ENCODE measurements at regions not wholly inside any gene's neighbourhood (a gene's known extent, or its start where the extent isn't known, plus 50 kb on each side); places are given as distances from the start of the nearest gene placed in this dataset.

DNA sequence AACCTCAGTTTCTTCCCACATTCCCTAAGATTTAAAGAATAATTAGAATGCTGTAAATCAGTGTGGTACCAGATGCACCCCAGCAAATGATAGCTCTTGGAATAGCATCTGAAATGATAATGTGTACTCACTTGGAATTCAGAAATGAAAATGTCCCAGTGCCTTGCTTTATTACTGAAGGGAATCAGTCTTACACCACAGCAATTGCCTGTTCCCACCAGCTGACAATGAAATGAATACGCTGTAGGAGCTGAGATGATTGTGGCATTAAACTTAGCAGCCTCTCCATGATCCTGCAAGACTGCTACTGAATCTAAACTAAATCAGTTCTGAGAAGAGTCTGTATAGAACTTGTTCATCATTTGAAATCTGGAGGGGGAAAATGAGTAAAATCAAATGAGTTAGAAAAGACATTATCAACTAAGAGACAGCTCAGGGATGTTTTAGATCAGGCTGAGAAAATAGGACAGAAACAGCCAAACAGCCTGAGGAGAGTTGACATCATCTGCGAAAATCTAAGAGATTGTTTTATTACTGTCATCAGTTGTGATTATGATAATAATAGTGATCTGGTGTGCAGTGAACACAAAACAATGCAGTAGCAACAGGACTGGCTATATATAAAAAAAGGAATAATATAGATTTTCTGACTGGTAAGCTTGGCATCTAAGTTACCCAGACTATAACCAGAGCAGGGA, 108.6 kb upstream of the SLC13A1 start:
- Histone ChIP-seq H3K4me1 (ENCODE audit: insufficient read depth) (no peaks in the 10 kb centered on the region), H3F3A (replicated peaks; ENCODE audit: low read depth) (no peaks in the 10 kb centered on the region), H4K20me1 (replicated peaks; ENCODE audit: insufficient read depth) (no peaks in the 10 kb centered on the region), H3K79me2 (replicated peaks; ENCODE audit: insufficient read depth) (no peaks in the 10 kb centered on the region), H2AFZ (peak overlapping the region; percentile 60; the same call in 1 of the 2 replicates), H3K36me3 (ENCODE audit: insufficient read depth) (no peaks in the 10 kb centered on the region), H3K4me3 (no peak overlapping the region), H3K4me2 (no peak overlapping the region), H3K27me3 (ENCODE audit: insufficient read depth) (no peaks in the 10 kb centered on the region), H3K9me2 (ENCODE audit: insufficient read depth) (no peaks in the 10 kb centered on the region), H3K27ac (ENCODE audit: low read depth) (no peak overlapping the region)
- Mint-ChIP-seq H3K36me3 (ENCODE audit: low read depth) (no peaks in the 10 kb centered on the region), H3K27ac (no peak overlapping the region), H3K4me1 (peaks cover 4% of the 10 kb centered on the region; the same call in 1 of the 3 replicates), H3K4me3 (no peak overlapping the region), H3K9me3 (no peaks in the 10 kb centered on the region), H3K27me3 (ENCODE audit: insufficient read depth, low read depth, poor library complexity) (no peaks in the 10 kb centered on the region)
- DNase-seq (ENCODE audit: low spot score) (no peak), ATAC-seq (no peak)
- TF ChIP-seq JUNB (IDR thresholded peaks at IDR 0.05; ENCODE audit: unreplicated experiment) (no peak), ZNF114 (CRISPR knock-in tag; IDR thresholded peaks at IDR 0.05) (no peak), ZNF331 (CRISPR knock-in tag; IDR thresholded peaks at IDR 0.05; ENCODE audit: low read depth) (no peak)

- DNase-seq (ENCODE audit: low spot score) = no peak
- H3K9me3 Mint-ChIP-seq = no peaks in the 10 kb centered on the region
- TF ChIP-seq EZH2 (IDR thresholded peaks at IDR 0.05; ENCODE audit: low read depth, unreplicated experiment) = no peak
- TF ChIP-seq CTCF (conservative IDR thresholded peaks at IDR 0.05; ENCODE audit: low read depth in 2 of 2) = no peak
- TF ChIP-seq STAT1 (IDR thresholded peaks at IDR 0.05; ENCODE audit: unreplicated experiment) = no peak
- no peak for TF ChIP-seq CREB1 (CRISPR knock-in tag; IDR thresholded peaks at IDR 0.05; ENCODE audit: low read depth)
- no peak for TF ChIP-seq JUNB (IDR thresholded peaks at IDR 0.05; ENCODE audit: unreplicated experiment)
- TF ChIP-seq POLR2AphosphoS5 (IDR thresholded peaks at IDR 0.05; ENCODE audit: low read depth) = no peak
- no peak for TF ChIP-seq ETS1 (IDR thresholded peaks at IDR 0.05)
- no peak for TF ChIP-seq EZH2phosphoT487 (IDR thresholded peaks at IDR 0.05; ENCODE audit: unreplicated experiment)
- TF ChIP-seq ZNF331 (CRISPR knock-in tag; IDR thresholded peaks at IDR 0.05; ENCODE audit: low read depth) = no peak
- TF ChIP-seq, protein P1, sequence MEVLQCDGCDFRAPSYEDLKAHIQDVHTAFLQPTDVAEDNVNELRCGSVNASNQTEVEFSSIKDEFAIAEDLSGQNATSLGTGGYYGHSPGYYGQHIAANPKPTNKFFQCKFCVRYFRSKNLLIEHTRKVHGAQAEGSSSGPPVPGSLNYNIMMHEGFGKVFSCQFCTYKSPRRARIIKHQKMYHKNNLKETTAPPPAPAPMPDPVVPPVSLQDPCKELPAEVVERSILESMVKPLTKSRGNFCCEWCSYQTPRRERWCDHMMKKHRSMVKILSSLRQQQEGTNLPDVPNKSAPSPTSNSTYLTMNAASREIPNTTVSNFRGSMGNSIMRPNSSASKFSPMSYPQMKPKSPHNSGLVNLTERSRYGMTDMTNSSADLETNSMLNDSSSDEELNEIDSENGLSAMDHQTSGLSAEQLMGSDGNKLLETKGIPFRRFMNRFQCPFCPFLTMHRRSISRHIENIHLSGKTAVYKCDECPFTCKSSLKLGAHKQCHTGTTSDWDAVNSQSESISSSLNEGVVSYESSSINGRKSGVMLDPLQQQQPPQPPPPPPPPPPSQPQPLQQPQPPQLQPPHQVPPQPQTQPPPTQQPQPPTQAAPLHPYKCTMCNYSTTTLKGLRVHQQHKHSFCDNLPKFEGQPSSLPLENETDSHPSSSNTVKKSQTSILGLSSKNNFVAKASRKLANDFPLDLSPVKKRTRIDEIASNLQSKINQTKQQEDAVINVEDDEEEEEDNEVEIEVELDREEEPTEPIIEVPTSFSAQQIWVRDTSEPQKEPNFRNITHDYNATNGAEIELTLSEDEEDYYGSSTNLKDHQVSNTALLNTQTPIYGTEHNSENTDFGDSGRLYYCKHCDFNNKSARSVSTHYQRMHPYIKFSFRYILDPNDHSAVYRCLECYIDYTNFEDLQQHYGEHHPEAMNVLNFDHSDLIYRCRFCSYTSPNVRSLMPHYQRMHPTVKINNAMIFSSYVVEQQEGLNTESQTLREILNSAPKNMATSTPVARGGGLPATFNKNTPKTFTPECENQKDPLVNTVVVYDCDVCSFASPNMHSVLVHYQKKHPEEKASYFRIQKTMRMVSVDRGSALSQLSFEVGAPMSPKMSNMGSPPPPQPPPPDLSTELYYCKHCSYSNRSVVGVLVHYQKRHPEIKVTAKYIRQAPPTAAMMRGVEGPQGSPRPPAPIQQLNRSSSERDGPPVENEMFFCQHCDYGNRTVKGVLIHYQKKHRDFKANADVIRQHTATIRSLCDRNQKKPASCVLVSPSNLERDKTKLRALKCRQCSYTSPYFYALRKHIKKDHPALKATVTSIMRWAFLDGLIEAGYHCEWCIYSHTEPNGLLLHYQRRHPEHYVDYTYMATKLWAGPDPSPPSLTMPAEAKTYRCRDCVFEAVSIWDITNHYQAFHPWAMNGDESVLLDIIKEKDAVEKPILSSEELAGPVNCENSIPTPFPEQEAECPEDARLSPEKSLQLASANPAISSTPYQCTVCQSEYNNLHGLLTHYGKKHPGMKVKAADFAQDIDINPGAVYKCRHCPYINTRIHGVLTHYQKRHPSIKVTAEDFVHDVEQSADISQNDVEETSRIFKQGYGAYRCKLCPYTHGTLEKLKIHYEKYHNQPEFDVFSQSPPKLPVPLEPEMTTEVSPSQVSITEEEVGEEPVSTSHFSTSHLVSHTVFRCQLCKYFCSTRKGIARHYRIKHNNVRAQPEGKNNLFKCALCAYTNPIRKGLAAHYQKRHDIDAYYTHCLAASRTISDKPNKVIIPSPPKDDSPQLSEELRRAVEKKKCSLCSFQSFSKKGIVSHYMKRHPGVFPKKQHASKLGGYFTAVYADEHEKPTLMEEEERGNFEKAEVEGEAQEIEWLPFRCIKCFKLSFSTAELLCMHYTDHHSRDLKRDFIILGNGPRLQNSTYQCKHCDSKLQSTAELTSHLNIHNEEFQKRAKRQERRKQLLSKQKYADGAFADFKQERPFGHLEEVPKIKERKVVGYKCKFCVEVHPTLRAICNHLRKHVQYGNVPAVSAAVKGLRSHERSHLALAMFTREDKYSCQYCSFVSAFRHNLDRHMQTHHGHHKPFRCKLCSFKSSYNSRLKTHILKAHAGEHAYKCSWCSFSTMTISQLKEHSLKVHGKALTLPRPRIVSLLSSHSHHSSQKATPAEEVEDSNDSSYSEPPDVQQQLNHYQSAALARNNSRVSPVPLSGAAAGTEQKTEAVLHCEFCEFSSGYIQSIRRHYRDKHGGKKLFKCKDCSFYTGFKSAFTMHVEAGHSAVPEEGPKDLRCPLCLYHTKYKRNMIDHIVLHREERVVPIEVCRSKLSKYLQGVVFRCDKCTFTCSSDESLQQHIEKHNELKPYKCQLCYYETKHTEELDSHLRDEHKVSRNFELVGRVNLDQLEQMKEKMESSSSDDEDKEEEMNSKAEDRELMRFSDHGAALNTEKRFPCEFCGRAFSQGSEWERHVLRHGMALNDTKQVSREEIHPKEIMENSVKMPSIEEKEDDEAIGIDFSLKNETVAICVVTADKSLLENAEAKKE (CRISPR knock-in tag; IDR thresholded peaks at IDR 0.05) = no peak
- TF ChIP-seq ZNF114 (CRISPR knock-in tag; IDR thresholded peaks at IDR 0.05) = no peak
Observed at GRCh38 chr7:123305840-123306375, 106.1 kb upstream of the SLC13A1 start.

More at GRCh38 chr7:123305840-123306375, 106.1 kb upstream of the SLC13A1 start:
- Mint-ChIP-seq H3K27me3 (ENCODE audit: insufficient read depth, low read depth, poor library complexity) (no peaks in the 10 kb centered on the region), H3K36me3 (ENCODE audit: low read depth) (no peaks in the 10 kb centered on the region), H3K4me1 (peaks cover 4% of the 10 kb centered on the region; the same call in 1 of the 3 replicates), H3K4me3 (no peak overlapping the region), H3K27ac (no peak overlapping the region)
- H3K27ac ChIP-seq (ENCODE audit: low read depth) = no peak overlapping the region
- no peaks in the 10 kb centered on the region for H3K27me3 ChIP-seq (ENCODE audit: insufficient read depth)
- no peak overlapping the region for H3K4me2 ChIP-seq
- H3K79me2 ChIP-seq (replicated peaks; ENCODE audit: insufficient read depth) = no peaks in the 10 kb centered on the region
- H3K4me3 ChIP-seq = no peak overlapping the region
- H3K4me1 ChIP-seq (ENCODE audit: insufficient read depth) = no peaks in the 10 kb centered on the region
- H4K20me1 ChIP-seq (replicated peaks; ENCODE audit: insufficient read depth) = no peaks in the 10 kb centered on the region
- ATAC-seq = no peak
- no peaks in the 10 kb centered on the region for H3K36me3 ChIP-seq (ENCODE audit: insufficient read depth)
- peak overlapping the region; percentile 3; the same call in 1 of the 2 replicates for H2AFZ ChIP-seq
- no peaks in the 10 kb centered on the region; the same call in 1 of the 2 replicates for H3K9me2 ChIP-seq (ENCODE audit: insufficient read depth)
- no peaks in the 10 kb centered on the region for H3F3A ChIP-seq (replicated peaks; ENCODE audit: low read depth)

Data from GM23338 (cell line).